ENCODE measurements at regions not wholly inside any gene's neighbourhood (a gene's known extent, or its start where the extent isn't known, plus 50 kb on each side); places are given as distances from the start of the nearest gene placed in this dataset.

- DNase-seq, result no peak
Observed at GRCh38 chr2:120896126-120896525, 160.5 kb downstream of the GLI2 start.

- DNase-seq, result no peak
Observed at GRCh38 chr2:120896901-120897300, 161.2 kb downstream of the GLI2 start.

- DNase-seq, result no peak
Observed at GRCh38 chr2:120897399-120897798, 161.7 kb downstream of the GLI2 start.

GRCh38 chr2:120898496-120898895 lies 162.8 kb downstream of the GLI2 start:
- DNase-seq, result no peak

GRCh38 chr2:120898961-120899750 lies 163.5 kb downstream of the GLI2 start:
- no peak for DNase-seq

GRCh38 chr2:120899771-120900170 lies 164.1 kb downstream of the GLI2 start:
- DNase-seq, result no peak

GRCh38 chr2:120901201-120901600 lies 165.5 kb downstream of the GLI2 start:
- DNase-seq, result no peak

GRCh38 chr2:120902592-120902991 lies 166.9 kb downstream of the GLI2 start:
- no peak for DNase-seq

- no peak for DNase-seq
Observed at GRCh38 chr2:120904379-120904778, 168.7 kb downstream of the GLI2 start.

- peak in 2 of 56 donors; percentile 15 to 31 for DNase-seq
Observed at GRCh38 chr2:120904830-120905234, 169.2 kb downstream of the GLI2 start.

- no peak for DNase-seq
Observed at GRCh38 chr2:120905298-120905697, 169.6 kb downstream of the GLI2 start.

- DNase-seq, result no peak
Observed at GRCh38 chr2:120905824-120906571, 170.3 kb downstream of the GLI2 start.

- DNase-seq, result no peak
Observed at GRCh38 chr2:120906914-120907313, 171.2 kb downstream of the GLI2 start.

GRCh38 chr2:120907822-120908221 lies 172.2 kb downstream of the GLI2 start:
- DNase-seq, result no peak

- no peak for DNase-seq
Observed at GRCh38 chr2:120908314-120908975, 172.8 kb downstream of the GLI2 start.

GRCh38 chr2:120909102-120909501 lies 173.4 kb downstream of the GLI2 start:
- DNase-seq, result no peak

- no peak for DNase-seq
Observed at GRCh38 chr2:120910164-120910563, 174.5 kb downstream of the GLI2 start.

- no peak for DNase-seq
Observed at GRCh38 chr2:120910956-120911951, 175.6 kb downstream of the GLI2 start.

GRCh38 chr2:120912101-120912985 lies 176.7 kb downstream of the GLI2 start:
- DNase-seq, result peak in 13 of 56 donors; percentile 18 to 62 (median 33)
